ENCODE measurements at regions not wholly inside any gene's neighbourhood (a gene's known extent, or its start where the extent isn't known, plus 50 kb on each side); places are given as distances from the start of the nearest gene placed in this dataset.
"Not testable (repeated sequence)": the region's sequence is repeated elsewhere in the genome, so short reads cannot be mapped to it uniquely, and the experiment has no call there.

GRCh38 chr6:142631517-142632385, 313.2 kb downstream of the HIVEP2 start:
- no peak overlapping the region for H3K27ac ChIP-seq
- no peak for DNase-seq (ENCODE audit: low read depth, low spot score)

- H3K27ac ChIP-seq = no peak overlapping the region
- no peak for DNase-seq (ENCODE audit: low read depth, low spot score)
Measured at GRCh38 chr6:142633317-142633716, 311.7 kb downstream of the HIVEP2 start.

GRCh38 chr6:142635130-142635529, 309.8 kb downstream of the HIVEP2 start:
- DNase-seq (ENCODE audit: low read depth, low spot score) = no peak
- H3K27ac ChIP-seq = no peak overlapping the region

- H3K27ac ChIP-seq = no peak overlapping the region
- DNase-seq (ENCODE audit: low read depth, low spot score) = no peak
Measured at GRCh38 chr6:142637624-142638351, 307.2 kb downstream of the HIVEP2 start.

GRCh38 chr6:142642651-142643050, 302.3 kb downstream of the HIVEP2 start:
- DNase-seq (ENCODE audit: low read depth, low spot score) = no peak
- H3K27ac ChIP-seq = no peak overlapping the region

- no peak for DNase-seq (ENCODE audit: low read depth, low spot score)
- no peak overlapping the region for H3K27ac ChIP-seq
Measured at GRCh38 chr6:142644866-142645265, 300.1 kb downstream of the HIVEP2 start.

GRCh38 chr6:142645663-142646062, 299.3 kb downstream of the HIVEP2 start:
- H3K27ac ChIP-seq = no peak overlapping the region
- no peak for DNase-seq (ENCODE audit: low read depth, low spot score)

- H3K27ac ChIP-seq = no peak overlapping the region
- no peak for DNase-seq (ENCODE audit: low read depth, low spot score)
Measured at GRCh38 chr6:142647449-142648035, 297.4 kb downstream of the HIVEP2 start.

- no peak for DNase-seq (ENCODE audit: low read depth, low spot score)
- H3K27ac ChIP-seq = no peak overlapping the region
Measured at GRCh38 chr6:142648036-142648451, 296.9 kb downstream of the HIVEP2 start.

- no peak overlapping the region for H3K27ac ChIP-seq
- DNase-seq (ENCODE audit: low read depth, low spot score) = no peak
Measured at GRCh38 chr6:142648526-142648925, 296.4 kb downstream of the HIVEP2 start.

GRCh38 chr6:142649438-142650234, 295.3 kb downstream of the HIVEP2 start:
- not testable (repeated sequence) for DNase-seq (ENCODE audit: low read depth, low spot score); H3K27ac ChIP-seq

GRCh38 chr6:142651384-142651783, 293.6 kb downstream of the HIVEP2 start:
- H3K27ac ChIP-seq = no peak overlapping the region
- no peak for DNase-seq (ENCODE audit: low read depth, low spot score)

GRCh38 chr6:142653710-142654420, 291.1 kb downstream of the HIVEP2 start:
- DNase-seq (ENCODE audit: low read depth, low spot score) = no peak
- H3K27ac ChIP-seq = no peak overlapping the region

- no peak overlapping the region for H3K27ac ChIP-seq
- DNase-seq (ENCODE audit: low read depth, low spot score) = no peak
Measured at GRCh38 chr6:142659661-142660060, 285.3 kb downstream of the HIVEP2 start.

GRCh38 chr6:142665393-142665792, 279.6 kb downstream of the HIVEP2 start:
- DNase-seq (ENCODE audit: low read depth, low spot score) = no peak
- no peak overlapping the region for H3K27ac ChIP-seq

GRCh38 chr6:142666599-142667185, 278.3 kb downstream of the HIVEP2 start:
- no peak for DNase-seq (ENCODE audit: low read depth, low spot score)
- no peak overlapping the region for H3K27ac ChIP-seq

- no peak for DNase-seq (ENCODE audit: low read depth, low spot score)
- H3K27ac ChIP-seq = no peak overlapping the region
Measured at GRCh38 chr6:142669471-142670351, 275.3 kb downstream of the HIVEP2 start.

- H3K27ac ChIP-seq = no peak overlapping the region
- DNase-seq (ENCODE audit: low read depth, low spot score) = no peak
Measured at GRCh38 chr6:142671791-142672190, 273.2 kb downstream of the HIVEP2 start.
